HepG2 (cell line): ENCODE measurements at regions not wholly inside any gene's neighbourhood (a gene's known extent, or its start where the extent isn't known, plus 50 kb on each side); places are given as distances from the start of the nearest gene placed in this dataset.

Source experiments
- ATAC-seq: fragments of 200-7000 bp; cut with Tn5 transposase; 3 replicates; pipeline ENCODE4 v1.9.1; 2020; ENCODE audit warnings: mild to moderate bottlenecking, moderate library complexity
- BruUV-seq: library from RNA; stranded (reverse); fragments of 400-500 nt; replicated peaks from 2 replicates; lab custom pipeline; 2021; lab: Mats Ljungman, UMichigan
- CTCF ChIA-PET: fragments of 300-600 bp; formaldehyde crosslinking; extraction: SDS; loops from one replicate; lab custom pipeline; 2021; ENCODE audit warnings: low total read pairs, inconsistent platforms, low intra/inter-chr PET ratio; lab: Yijun Ruan, JAX
- POLR2A ChIA-PET: fragments of 350-600 bp; sonication (Branson Sonifier 250); formaldehyde crosslinking; loops from one replicate; lab custom pipeline; 2020; ENCODE audit warnings: antibody characterized with exemption, inconsistent platforms; lab: Yijun Ruan, JAX
- DNase-seq: peaks from one replicate; pipeline ENCODE4 v3.0.0-alpha.2; 2015; ENCODE audit warnings: low spot score
- FAIRE-seq: peaks from 3 replicates; lab custom pipeline; 2011; peaks lifted over from hg19 to GRCh38; lab: Jason Lieb, UNC
- H2AFZ ChIP-seq: one replicate; pipeline ENCODE4 v1.6.1; 2011; ENCODE audit warnings: low read length, inconsistent platforms
- H3K27ac ChIP-seq: fragments of 300-600 bp; 3 replicates; pipeline ENCODE4 v1.8.0; 2011; ENCODE audit warnings: mixed run types, mild to moderate bottlenecking, mixed read lengths, low read length, inconsistent platforms; ENCODE audit not compliant: insufficient read depth; ENCODE audit errors: extremely low read length
- H3K27me3 ChIP-seq, 2 experiments: fragments of 200-600 bp in 1 of 2; 2 replicates in 1 of 2; 3 replicates in 1 of 2; pipeline versions ENCODE4 v1.6.0 to v1.8.0; 2011; ENCODE audit warnings: low read length in 2 of 2, mild to moderate bottlenecking in 2 of 2, moderate library complexity in 2 of 2, inconsistent platforms in 1 of 2; ENCODE audit not compliant: insufficient read depth in 2 of 2, control insufficient read depth in 1 of 2
- H3K36me3 ChIP-seq, 2 experiments: fragments of 200-600 bp in 1 of 2; replicated peaks in 1 of 2; 2 replicates in 1 of 2; 3 replicates in 1 of 2; pipeline versions ENCODE4 v1.5.1 to v1.8.0; 2011; ENCODE audit warnings: low read length in 2 of 2, inconsistent platforms in 1 of 2; ENCODE audit not compliant: insufficient read depth in 2 of 2, control insufficient read depth in 1 of 2
- H3K4me1 ChIP-seq: 2 replicates; pipeline ENCODE4 v1.5.1; 2012; ENCODE audit warnings: low read length, inconsistent platforms; ENCODE audit not compliant: insufficient read depth
- H3K4me2 ChIP-seq: 2 replicates; pipeline ENCODE4 v1.6.0; 2011; ENCODE audit warnings: low read depth, low read length, inconsistent platforms
- H3K4me3 ChIP-seq, 3 experiments: fragments of 200-600 bp in 1 of 3; sonication (generic), shearing (Covaris generic) in 1 of 3; replicated peaks in 1 of 3; 2 replicates each; pipeline ENCODE4 v1.5.1; 2011 to 2016; ENCODE audit warnings: low read length in 3 of 3, inconsistent platforms in 2 of 3, low read depth in 2 of 3, mild to moderate bottlenecking in 2 of 3, control low read depth in 1 of 3, mixed read lengths in 1 of 3; ENCODE audit not compliant: insufficient read depth in 1 of 3
- H3K79me2 ChIP-seq: one replicate; pipeline ENCODE4 v1.6.1; 2011; ENCODE audit warnings: low read length, inconsistent platforms; ENCODE audit not compliant: insufficient read depth
- H3K9ac ChIP-seq: 2 replicates; pipeline ENCODE4 v1.6.0; 2011; ENCODE audit warnings: mild to moderate bottlenecking, low read depth, low read length, inconsistent platforms; ENCODE audit not compliant: insufficient read depth
- H3K9me3 ChIP-seq: 2 replicates; pipeline ENCODE4 v1.5.1; 2012; ENCODE audit warnings: mild to moderate bottlenecking, low read length
- H4K20me1 ChIP-seq: 2 replicates; pipeline ENCODE4 v1.6.0; 2011; ENCODE audit warnings: inconsistent platforms, mild to moderate bottlenecking, low read length, moderate library complexity; ENCODE audit not compliant: insufficient read depth
- GTF3A ChIP-seq: sonication (generic); formaldehyde crosslinking; conservative IDR thresholded peaks from 2 replicates; pipeline ENCODE4 v1.4.0; 2020; ENCODE audit warnings: mild to moderate bottlenecking, missing genetic modification reagents
- RARA ChIP-seq: IDR thresholded peaks from 2 replicates; pipeline ENCODE4 v1.6.1; 2016; ENCODE audit warnings: missing genetic modification reagents, missing compliant biosample characterization
- SMARCC2 ChIP-seq: fragments of 450-650 bp; IDR thresholded peaks from 2 replicates; pipeline ENCODE4 v1.6.1; 2017; ENCODE audit warnings: antibody characterized with exemption, mild to moderate bottlenecking
- ZFP1 ChIP-seq: IDR thresholded peaks from 2 replicates; pipeline ENCODE4 v1.6.1; 2016
- ZNF274 ChIP-seq: sonication (generic); formaldehyde crosslinking; IDR thresholded peaks from 2 replicates; pipeline ENCODE4 v1.5.1; 2020; ENCODE audit warnings: mild to moderate bottlenecking, missing genetic modification reagents
- ZNF337 ChIP-seq: sonication (generic); formaldehyde crosslinking; IDR thresholded peaks from 2 replicates; pipeline ENCODE4 v1.5.1; 2020; ENCODE audit warnings: missing genetic modification reagents, low read depth, mild to moderate bottlenecking, borderline replicate concordance
- ZNF674 ChIP-seq: sonication (generic); formaldehyde crosslinking; IDR thresholded peaks from 2 replicates; pipeline ENCODE4 v1.5.0; 2020; ENCODE audit warnings: low read depth, mild to moderate bottlenecking, missing genetic modification reagents
- ZNF776 ChIP-seq: sonication (generic); formaldehyde crosslinking; IDR thresholded peaks from 2 replicates; pipeline ENCODE4 v1.4.0; 2020; ENCODE audit warnings: mild to moderate bottlenecking, missing genetic modification reagents
- WGBS: methylation state at CpG from one replicate; pipeline ENCODE4 v1.1.6; 2017; ENCODE audit warnings: low lambda C conversion rate; 5-methylcytosine and 5-hydroxymethylcytosine counted together
- in situ Hi-C: cut with HindIII; loops from 2 replicates; pipeline ENCODE4 v1.10.0; 2017; ENCODE audit warnings: low pct_unique_long_range_greater_than_20kb; ENCODE audit not compliant: extremely low pct_ligation_motif_present
- intact Hi-C: fragments of 100-400 bp; cut with micrococcal nuclease; formaldehyde crosslinking; loops from one replicate; pipeline ENCODE4 v1.10.0; 2022; ENCODE audit not compliant: unreplicated experiment
- TF ChIP-seq, protein P1 (sequence below): sonication (generic); formaldehyde crosslinking; IDR thresholded peaks from 2 replicates; pipeline ENCODE4 v1.4.0; 2020; ENCODE audit warnings: missing genetic modification reagents
- TF ChIP-seq, protein P2 (sequence below): sonication (generic); formaldehyde crosslinking; IDR thresholded peaks from one replicate; pipeline ENCODE4 v1.5.1; 2020; ENCODE audit warnings: mild to moderate bottlenecking, missing genetic modification reagents; ENCODE audit errors: not compliant biosample characterization
- TF ChIP-seq, protein P3 (sequence below): IDR thresholded peaks from 2 replicates; pipeline ENCODE4 v1.6.1; 2016; ENCODE audit warnings: mild to moderate bottlenecking
- TF ChIP-seq, protein P4 (sequence below): sonication (generic); formaldehyde crosslinking; IDR thresholded peaks from 2 replicates; pipeline ENCODE4 v1.5.1; 2020; ENCODE audit warnings: mild to moderate bottlenecking, moderate library complexity, missing genetic modification reagents

DNA sequence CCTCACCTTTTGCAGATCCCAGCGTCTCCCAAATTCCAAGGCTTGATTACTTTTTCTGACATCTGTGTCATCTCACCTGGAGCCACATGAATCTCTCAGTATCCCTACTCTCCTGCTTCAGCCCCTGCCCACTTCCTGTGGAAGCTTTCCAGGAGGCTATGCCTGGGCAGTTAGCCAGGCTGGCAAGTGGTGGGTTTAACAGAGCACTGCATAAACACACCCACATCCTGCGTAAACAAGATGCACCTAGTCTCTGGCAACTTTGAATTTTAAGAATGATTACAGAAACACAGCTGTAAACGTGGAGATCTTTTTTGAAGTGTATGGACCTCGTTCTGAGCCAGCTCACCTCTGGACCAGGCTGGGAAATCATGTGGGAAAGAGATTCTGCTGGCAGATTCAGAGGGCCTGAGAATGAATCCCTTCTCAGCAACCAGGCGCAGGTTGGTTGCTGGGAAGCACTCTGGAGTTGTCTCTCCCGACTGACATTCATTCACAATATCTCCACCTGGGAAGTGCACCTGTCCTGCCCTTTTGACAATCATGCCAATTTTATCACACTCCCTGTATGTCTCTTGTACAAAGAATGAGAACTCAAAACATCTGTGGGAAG lies 55.7 kb upstream of the FANCC start:
- ChIA-PET POLR2A (no interaction called here), CTCF (no interaction called here)
- H3K9ac ChIP-seq: no peak overlapping the region
- no peak for DNase-seq
- H3K4me3 ChIP-seq: no peak overlapping the region
- 0 out of 5 replicates have a peak, but pooled peaks cover 0 to 1% of the 10 kb centered on the region in 2 experiments for H3K27me3 ChIP-seq
- H4K20me1 ChIP-seq: no peaks in the 10 kb centered on the region
- FAIRE-seq: no peak
- H3K36me3 ChIP-seq: no peaks in the 10 kb centered on the region
- no peak overlapping the region for H2AFZ ChIP-seq
- no peak for ATAC-seq
- 45% methylated on average over 6 of the region's 6 CpGs for WGBS
- H3K27ac ChIP-seq: no peak overlapping the region
- in situ Hi-C loops (no loop called here), intact Hi-C loops (no loop called here)
- H3K4me1 ChIP-seq: no peaks in the 10 kb centered on the region
- no peak overlapping the region for H3K4me2 ChIP-seq
- no TSS peak for BruUV-seq
- H3K79me2 ChIP-seq: no peaks in the 10 kb centered on the region
- H3K9me3 ChIP-seq: no peaks in the 10 kb centered on the region
- no peak for TF ChIP-seq ZNF776
- no peak for TF ChIP-seq GTF3A (CRISPR knock-in tag)
- no peak for TF ChIP-seq ZFP1 (CRISPR knock-in tag)
- no peak for TF ChIP-seq RARA (CRISPR knock-in tag)
- TF ChIP-seq, protein P1, sequence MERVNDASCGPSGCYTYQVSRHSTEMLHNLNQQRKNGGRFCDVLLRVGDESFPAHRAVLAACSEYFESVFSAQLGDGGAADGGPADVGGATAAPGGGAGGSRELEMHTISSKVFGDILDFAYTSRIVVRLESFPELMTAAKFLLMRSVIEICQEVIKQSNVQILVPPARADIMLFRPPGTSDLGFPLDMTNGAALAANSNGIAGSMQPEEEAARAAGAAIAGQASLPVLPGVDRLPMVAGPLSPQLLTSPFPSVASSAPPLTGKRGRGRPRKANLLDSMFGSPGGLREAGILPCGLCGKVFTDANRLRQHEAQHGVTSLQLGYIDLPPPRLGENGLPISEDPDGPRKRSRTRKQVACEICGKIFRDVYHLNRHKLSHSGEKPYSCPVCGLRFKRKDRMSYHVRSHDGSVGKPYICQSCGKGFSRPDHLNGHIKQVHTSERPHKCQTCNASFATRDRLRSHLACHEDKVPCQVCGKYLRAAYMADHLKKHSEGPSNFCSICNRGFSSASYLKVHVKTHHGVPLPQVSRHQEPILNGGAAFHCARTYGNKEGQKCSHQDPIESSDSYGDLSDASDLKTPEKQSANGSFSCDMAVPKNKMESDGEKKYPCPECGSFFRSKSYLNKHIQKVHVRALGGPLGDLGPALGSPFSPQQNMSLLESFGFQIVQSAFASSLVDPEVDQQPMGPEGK (CRISPR knock-in tag): no peak
- no peak for TF ChIP-seq ZNF337
- TF ChIP-seq, protein P2, sequence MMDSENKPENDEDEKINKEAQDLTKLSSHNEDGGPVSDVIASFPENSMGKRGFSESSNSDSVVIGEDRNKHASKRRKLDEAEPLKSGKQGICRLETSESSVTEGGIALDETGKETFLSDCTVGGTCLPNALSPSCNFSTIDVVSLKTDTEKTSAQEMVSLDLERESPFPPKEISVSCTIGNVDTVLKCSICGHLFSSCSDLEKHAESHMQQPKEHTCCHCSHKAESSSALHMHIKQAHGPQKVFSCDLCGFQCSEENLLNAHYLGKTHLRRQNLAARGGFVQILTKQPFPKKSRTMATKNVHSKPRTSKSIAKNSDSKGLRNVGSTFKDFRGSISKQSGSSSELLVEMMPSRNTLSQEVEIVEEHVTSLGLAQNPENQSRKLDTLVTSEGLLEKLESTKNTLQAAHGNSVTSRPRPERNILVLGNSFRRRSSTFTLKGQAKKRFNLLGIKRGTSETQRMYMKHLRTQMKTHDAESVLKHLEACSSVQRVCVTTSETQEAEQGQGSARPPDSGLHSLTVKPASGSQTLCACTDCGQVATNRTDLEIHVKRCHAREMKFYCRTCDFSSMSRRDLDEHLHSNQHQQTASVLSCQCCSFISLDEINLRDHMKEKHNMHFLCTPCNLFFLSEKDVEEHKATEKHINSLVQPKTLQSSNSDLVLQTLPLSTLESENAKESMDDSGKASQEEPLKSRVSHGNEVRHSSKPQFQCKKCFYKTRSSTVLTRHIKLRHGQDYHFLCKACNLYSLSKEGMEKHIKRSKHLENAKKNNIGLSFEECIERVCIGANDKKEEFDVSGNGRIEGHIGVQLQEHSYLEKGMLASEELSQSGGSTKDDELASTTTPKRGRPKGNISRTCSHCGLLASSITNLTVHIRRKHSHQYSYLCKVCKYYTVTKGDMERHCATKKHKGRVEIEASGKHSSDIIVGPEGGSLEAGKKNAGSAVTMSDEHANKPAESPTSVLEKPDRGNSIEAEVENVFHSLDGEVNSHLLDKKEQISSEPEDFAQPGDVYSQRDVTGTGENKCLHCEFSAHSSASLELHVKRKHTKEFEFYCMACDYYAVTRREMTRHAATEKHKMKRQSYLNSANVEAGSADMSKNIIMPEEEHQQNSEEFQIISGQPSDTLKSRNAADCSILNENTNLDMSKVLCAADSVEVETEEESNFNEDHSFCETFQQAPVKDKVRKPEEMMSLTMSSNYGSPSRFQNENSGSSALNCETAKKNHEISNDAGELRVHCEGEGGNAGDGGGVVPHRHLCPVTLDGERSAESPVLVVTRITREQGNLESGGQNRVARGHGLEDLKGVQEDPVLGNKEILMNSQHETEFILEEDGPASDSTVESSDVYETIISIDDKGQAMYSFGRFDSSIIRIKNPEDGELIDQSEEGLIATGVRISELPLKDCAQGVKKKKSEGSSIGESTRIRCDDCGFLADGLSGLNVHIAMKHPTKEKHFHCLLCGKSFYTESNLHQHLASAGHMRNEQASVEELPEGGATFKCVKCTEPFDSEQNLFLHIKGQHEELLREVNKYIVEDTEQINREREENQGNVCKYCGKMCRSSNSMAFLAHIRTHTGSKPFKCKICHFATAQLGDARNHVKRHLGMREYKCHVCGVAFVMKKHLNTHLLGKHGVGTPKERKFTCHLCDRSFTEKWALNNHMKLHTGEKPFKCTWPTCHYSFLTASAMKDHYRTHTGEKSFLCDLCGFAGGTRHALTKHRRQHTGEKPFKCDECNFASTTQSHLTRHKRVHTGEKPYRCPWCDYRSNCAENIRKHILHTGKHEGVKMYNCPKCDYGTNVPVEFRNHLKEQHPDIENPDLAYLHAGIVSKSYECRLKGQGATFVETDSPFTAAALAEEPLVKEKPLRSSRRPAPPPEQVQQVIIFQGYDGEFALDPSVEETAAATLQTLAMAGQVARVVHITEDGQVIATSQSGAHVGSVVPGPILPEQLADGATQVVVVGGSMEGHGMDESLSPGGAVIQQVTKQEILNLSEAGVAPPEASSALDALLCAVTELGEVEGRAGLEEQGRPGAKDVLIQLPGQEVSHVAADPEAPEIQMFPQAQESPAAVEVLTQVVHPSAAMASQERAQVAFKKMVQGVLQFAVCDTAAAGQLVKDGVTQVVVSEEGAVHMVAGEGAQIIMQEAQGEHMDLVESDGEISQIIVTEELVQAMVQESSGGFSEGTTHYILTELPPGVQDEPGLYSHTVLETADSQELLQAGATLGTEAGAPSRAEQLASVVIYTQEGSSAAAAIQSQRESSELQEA (CRISPR knock-in tag): no peak
- no peak for TF ChIP-seq ZNF674
- TF ChIP-seq, protein P3, sequence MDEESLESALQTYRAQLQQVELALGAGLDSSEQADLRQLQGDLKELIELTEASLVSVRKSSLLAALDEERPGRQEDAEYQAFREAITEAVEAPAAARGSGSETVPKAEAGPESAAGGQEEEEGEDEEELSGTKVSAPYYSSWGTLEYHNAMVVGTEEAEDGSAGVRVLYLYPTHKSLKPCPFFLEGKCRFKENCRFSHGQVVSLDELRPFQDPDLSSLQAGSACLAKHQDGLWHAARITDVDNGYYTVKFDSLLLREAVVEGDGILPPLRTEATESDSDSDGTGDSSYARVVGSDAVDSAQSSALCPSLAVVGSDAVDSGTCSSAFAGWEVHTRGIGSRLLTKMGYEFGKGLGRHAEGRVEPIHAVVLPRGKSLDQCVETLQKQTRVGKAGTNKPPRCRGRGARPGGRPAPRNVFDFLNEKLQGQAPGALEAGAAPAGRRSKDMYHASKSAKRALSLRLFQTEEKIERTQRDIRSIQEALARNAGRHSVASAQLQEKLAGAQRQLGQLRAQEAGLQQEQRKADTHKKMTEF (CRISPR knock-in tag): no peak
- TF ChIP-seq, protein P4, sequence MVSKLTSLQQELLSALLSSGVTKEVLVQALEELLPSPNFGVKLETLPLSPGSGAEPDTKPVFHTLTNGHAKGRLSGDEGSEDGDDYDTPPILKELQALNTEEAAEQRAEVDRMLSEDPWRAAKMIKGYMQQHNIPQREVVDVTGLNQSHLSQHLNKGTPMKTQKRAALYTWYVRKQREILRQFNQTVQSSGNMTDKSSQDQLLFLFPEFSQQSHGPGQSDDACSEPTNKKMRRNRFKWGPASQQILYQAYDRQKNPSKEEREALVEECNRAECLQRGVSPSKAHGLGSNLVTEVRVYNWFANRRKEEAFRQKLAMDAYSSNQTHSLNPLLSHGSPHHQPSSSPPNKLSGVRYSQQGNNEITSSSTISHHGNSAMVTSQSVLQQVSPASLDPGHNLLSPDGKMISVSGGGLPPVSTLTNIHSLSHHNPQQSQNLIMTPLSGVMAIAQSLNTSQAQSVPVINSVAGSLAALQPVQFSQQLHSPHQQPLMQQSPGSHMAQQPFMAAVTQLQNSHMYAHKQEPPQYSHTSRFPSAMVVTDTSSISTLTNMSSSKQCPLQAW (CRISPR knock-in tag): no peak
- TF ChIP-seq ZNF274 (CRISPR knock-in tag): no peak
- no peak for TF ChIP-seq SMARCC2
